Uterus (tissue), 2 donors: ENCODE measurements at regions not wholly inside any gene's neighbourhood (a gene's known extent, or its start where the extent isn't known, plus 50 kb on each side); places are given as distances from the start of the nearest gene placed in this dataset.

ENCODE experiments used
- CTCF ChIP-seq, 4 experiments: fragments of 200-600 bp in 2 of 4; fragments of 450-650 bp in 2 of 4; sonication (generic) in 2 of 4; IDR thresholded peaks; one replicate each; pipeline ENCODE4 v1.5.1; 2016 to 2019; ENCODE audit warnings: antibody characterized with exemption in 4 of 4, mild to moderate bottlenecking in 2 of 4, moderate library complexity in 1 of 4
- POLR2A ChIP-seq, 2 donors: fragments of 450-650 bp; IDR thresholded peaks; one replicate each; pipeline ENCODE4 v1.6.1; 2016; ENCODE audit warnings: antibody characterized with exemption in 2 of 2, mild to moderate bottlenecking in 1 of 2, moderate library complexity in 1 of 2

- TF ChIP-seq CTCF (IDR thresholded peaks at IDR 0.05) (no peak), POLR2A (IDR thresholded peaks at IDR 0.05) (no peak)
These were observed 53.9 kb upstream of the FLT1 start for GRCh38 chr13:28548872-28549271.
